Endothelial cell of umbilical vein (primary cell): ENCODE measurements at regions not wholly inside any gene's neighbourhood (a gene's known extent, or its start where the extent isn't known, plus 50 kb on each side); places are given as distances from the start of the nearest gene placed in this dataset.

ENCODE experiments used
- BruUV-seq: library from RNA; stranded (reverse); fragments of 400-500 nt; replicated peaks from 2 replicates; lab custom pipeline; 2021; lab: Mats Ljungman, UMichigan
- CTCF ChIA-PET: fragments of 300-600, 350-600 bp; sonication (Branson Sonifier 250); formaldehyde crosslinking; loops from one replicate; lab custom pipeline; 2021; ENCODE audit warnings: antibody characterized with exemption, inconsistent platforms; lab: Charles Lee
- POLR2A ChIA-PET: fragments of 300-600, 350-600 bp; sonication (Branson Sonifier 250); formaldehyde crosslinking; loops from one replicate; lab custom pipeline; 2021; ENCODE audit warnings: antibody characterized with exemption, inconsistent platforms; lab: Charles Lee
- DNase-seq: peaks from one replicate; pipeline ENCODE4 v3.0.0-alpha.2; 2011; ENCODE audit warnings: low read depth, low spot score
- FAIRE-seq: peaks from 2 replicates; lab custom pipeline; 2011; peaks lifted over from hg19 to GRCh38; lab: Jason Lieb, UNC
- H2AFZ ChIP-seq: 2 replicates; pipeline ENCODE4 v1.6.0; 2012; ENCODE audit warnings: low read depth, low read length, control low read depth, inconsistent platforms
- H3K27ac ChIP-seq: 2 replicates; pipeline ENCODE4 v1.5.1; 2011; ENCODE audit warnings: low read depth, mild to moderate bottlenecking, control low read depth, low read length, moderate library complexity; ENCODE audit not compliant: insufficient read depth
- H3K27me3 ChIP-seq, 2 experiments: 2 replicates each; pipeline versions ENCODE4 v1.6.0 to v1.6.1; 2011; ENCODE audit warnings: low read length in 2 of 2, mixed read lengths in 1 of 2; ENCODE audit not compliant: control insufficient read depth in 2 of 2, insufficient read depth in 2 of 2
- H3K36me3 ChIP-seq, 2 experiments: 2 replicates in 1 of 2; 3 replicates in 1 of 2; pipeline ENCODE4 v1.5.1; 2011; ENCODE audit warnings: low read length in 2 of 2, mild to moderate bottlenecking in 1 of 2, moderate library complexity in 1 of 2; ENCODE audit not compliant: control insufficient read depth in 2 of 2, insufficient read depth in 2 of 2; ENCODE audit errors: extremely low read depth in 1 of 2
- H3K4me1 ChIP-seq: 3 replicates; pipeline ENCODE4 v1.5.1; 2011; ENCODE audit warnings: mild to moderate bottlenecking, low read length; ENCODE audit not compliant: control insufficient read depth, insufficient read depth; ENCODE audit errors: extremely low read depth
- H3K4me2 ChIP-seq: 2 replicates; pipeline ENCODE4 v1.6.1; 2011; ENCODE audit warnings: low read length, control low read depth, mixed read lengths; ENCODE audit not compliant: insufficient read depth
- H3K4me3 ChIP-seq, 3 experiments: fragments of 200-600 bp in 1 of 3; sonication (generic), shearing (Covaris generic) in 1 of 3; replicated peaks in 1 of 3; 2 replicates each; pipeline ENCODE4 v1.5.1; 2011 to 2016; ENCODE audit warnings: control low read depth in 3 of 3, low read length in 3 of 3, mild to moderate bottlenecking in 2 of 3, inconsistent platforms in 1 of 3, low read depth in 1 of 3, moderate library complexity in 1 of 3; ENCODE audit not compliant: insufficient read depth in 1 of 3
- H3K79me2 ChIP-seq: 2 replicates; pipeline ENCODE4 v1.6.0; 2012; ENCODE audit warnings: low read length, inconsistent platforms; ENCODE audit not compliant: control insufficient read depth, insufficient read depth
- H3K9ac ChIP-seq: replicated peaks from 2 replicates; pipeline ENCODE3; 2011; ENCODE audit warnings: low read length, control low read depth; ENCODE audit not compliant: insufficient read depth; ENCODE audit errors: extremely low read depth
- H3K9me1 ChIP-seq: replicated peaks from 3 replicates; pipeline ENCODE4 v1.6.0; 2011; ENCODE audit warnings: mild to moderate bottlenecking, low read length; ENCODE audit not compliant: control insufficient read depth, insufficient read depth; ENCODE audit errors: extremely low read depth
- H3K9me3 ChIP-seq: replicated peaks from 2 replicates; pipeline ENCODE4 v1.5.1; 2012; ENCODE audit warnings: low read length, inconsistent platforms; ENCODE audit not compliant: control insufficient read depth, insufficient read depth
- H4K20me1 ChIP-seq: replicated peaks from 2 replicates; pipeline ENCODE3; 2011; ENCODE audit warnings: mild to moderate bottlenecking, low read length; ENCODE audit not compliant: control insufficient read depth, insufficient read depth; ENCODE audit errors: extremely low read depth
- CTCF ChIP-seq, 2 donors: IDR thresholded peaks; 1 replicate in 1 of 2; 2 replicates in 1 of 2; pipeline ENCODE4 v1.5.1; 2011; ENCODE audit warnings: low read length in 2 of 2, mild to moderate bottlenecking in 2 of 2, moderate library complexity in 2 of 2, control low read depth in 1 of 2, inconsistent platforms in 1 of 2, low read depth in 1 of 2; ENCODE audit not compliant: insufficient read depth in 1 of 2; ENCODE audit errors: extremely low read depth in 1 of 2
- EZH2 ChIP-seq: IDR thresholded peaks from 2 replicates; pipeline ENCODE4 v1.6.1; 2012; ENCODE audit warnings: borderline replicate concordance, low read depth, mild to moderate bottlenecking, moderate library complexity, low read length, inconsistent platforms; ENCODE audit not compliant: severe bottlenecking
- FOS ChIP-seq: IDR thresholded peaks from 2 replicates; pipeline ENCODE4 v1.6.1; 2011; ENCODE audit warnings: mild to moderate bottlenecking, low read length, moderate library complexity, borderline replicate concordance; ENCODE audit not compliant: insufficient read depth
- GATA2 ChIP-seq: IDR thresholded peaks from 2 replicates; pipeline ENCODE4 v1.7.0; 2011; ENCODE audit warnings: low read depth, mild to moderate bottlenecking, moderate library complexity, mixed read lengths, low read length; ENCODE audit not compliant: insufficient read length, insufficient read depth
- JUN ChIP-seq: IDR thresholded peaks from 2 replicates; pipeline ENCODE4 v1.6.1; 2011; ENCODE audit warnings: borderline replicate concordance, low read depth; ENCODE audit not compliant: insufficient read length, insufficient read depth
- MAX ChIP-seq: IDR thresholded peaks from 2 replicates; pipeline ENCODE4 v1.6.1; 2011; ENCODE audit not compliant: insufficient read depth, insufficient read length
- MYC ChIP-seq: IDR thresholded peaks from one replicate; pipeline ENCODE4 v1.6.1; 2011; ENCODE audit warnings: mild to moderate bottlenecking, low read depth, low read length
- POLR2A ChIP-seq: IDR thresholded peaks from 2 replicates; pipeline ENCODE4 v1.6.1; 2012; ENCODE audit warnings: low read depth, mild to moderate bottlenecking, control low read depth, low read length
- POLR2AphosphoS5 ChIP-seq: IDR thresholded peaks from 2 replicates; pipeline ENCODE4 v1.6.1; 2012; ENCODE audit warnings: low read depth, mild to moderate bottlenecking, control low read depth, low read length, moderate library complexity; ENCODE audit not compliant: insufficient read depth
- dilution Hi-C: fragments of 300-500 bp; cut with MboI; formaldehyde crosslinking; loops from one replicate; pipeline ENCODE4 v1.15.0; 2019; ENCODE audit warnings: low sequenced_read_pairs; ENCODE audit not compliant: extremely low pct_ligation_motif_present
- intact Hi-C: fragments of 100-400 bp; cut with micrococcal nuclease; formaldehyde crosslinking; loops from one replicate; pipeline ENCODE4 v1.10.0; 2022

DNA sequence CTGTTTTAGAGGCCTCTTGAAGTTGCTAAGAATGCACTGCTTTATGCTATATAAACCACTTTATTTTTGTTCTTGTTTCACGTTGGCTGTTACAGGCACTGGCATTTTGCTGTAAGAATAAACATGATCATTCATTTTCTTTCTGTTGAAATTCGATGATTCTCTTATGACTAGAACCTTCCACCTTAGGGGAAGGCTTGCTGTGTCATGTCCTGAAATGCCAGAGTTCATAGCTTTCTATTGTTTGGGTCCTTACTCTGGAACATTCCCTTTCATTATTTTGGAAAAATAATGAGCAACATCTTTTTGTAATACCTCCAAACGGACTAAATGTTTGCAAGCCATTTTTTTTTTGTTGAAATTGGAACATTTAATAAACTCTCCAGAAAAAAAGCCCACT is 495.1 kb upstream of the POT1 start:
- no peak for FAIRE-seq
- H3K4me3 ChIP-seq = no peak overlapping the region
- H3K27ac ChIP-seq = peak overlapping the region; percentile 52
- H3K9me1 ChIP-seq = no peaks in the 10 kb centered on the region
- H3K79me2 ChIP-seq = no peaks in the 10 kb centered on the region
- no peaks in the 10 kb centered on the region for H3K9me3 ChIP-seq
- H3K9ac ChIP-seq = peak overlapping the region; percentile 12
- peak; percentile 77 for DNase-seq
- intact Hi-C loops = loop anchor here (10.0 kb wide), 1 partner anchor 360 kb away; no protein-coding TSS in a partner anchor
- peak overlapping the region; percentile 70 for H2AFZ ChIP-seq
- dilution Hi-C loops = no loop called here
- no peaks in the 10 kb centered on the region for H3K36me3 ChIP-seq
- TF ChIP-seq FOS (peak; percentile 33), JUN (peak; percentile 23), EZH2 (no peak), POLR2A (no peak), MYC (no peak), MAX (no peak), POLR2AphosphoS5 (no peak), GATA2 (no peak), CTCF (IDR thresholded peaks at IDR 0.05; ENCODE audit: extremely low read depth in 1 of 2, insufficient read depth in 1 of 2, low read depth in 1 of 2, low read length in 2 of 2) (no peak)
- CTCF ChIA-PET = no interaction called here
- no peaks in the 10 kb centered on the region for H3K27me3 ChIP-seq
- H4K20me1 ChIP-seq = no peaks in the 10 kb centered on the region
- no TSS peak for BruUV-seq
- POLR2A ChIA-PET = interaction anchor here (0.7 kb wide), 1 partner anchor 69 kb away, joined by 3 read pairs; no protein-coding TSS in a partner anchor
- peaks cover 21% of the 10 kb centered on the region for H3K4me1 ChIP-seq
- H3K4me2 ChIP-seq = peak overlapping the region; percentile 43
